Lower lobe of right lung (tissue), 2 donors: ENCODE measurements at regions not wholly inside any gene's neighbourhood (a gene's known extent, or its start where the extent isn't known, plus 50 kb on each side); places are given as distances from the start of the nearest gene placed in this dataset.
A peak's percentile ranks its signal among the peaks of the same experiment; 100 is the strongest.
"Not testable (repeated sequence)": the region's sequence is repeated elsewhere in the genome, so short reads cannot be mapped to it uniquely, and the experiment has no call there.

ENCODE experiments used
- ATAC-seq, 2 donors: fragments of 200-7000 bp; cut with Tn5 transposase; one replicate each; pipeline ENCODE4 v1.9.1; 2020 to 2022; ENCODE audit warnings: mild to moderate bottlenecking in 2 of 2, moderate library complexity in 2 of 2
- DNase-seq: peaks from one replicate; pipeline ENCODE4 v3.0.0-alpha.2; 2020
- H3K27ac ChIP-seq: fragments of 200-600 bp; one replicate; pipeline ENCODE4 v1.8.0; 2022
- H3K27me3 ChIP-seq: fragments of 200-600 bp; one replicate; pipeline ENCODE4 v1.8.0; 2022; ENCODE audit warnings: low read depth
- H3K36me3 ChIP-seq: fragments of 200-600 bp; one replicate; pipeline ENCODE4 v1.8.0; 2022; ENCODE audit warnings: mild to moderate bottlenecking
- H3K4me1 ChIP-seq: fragments of 200-600 bp; one replicate; pipeline ENCODE4 v1.8.0; 2022
- H3K4me3 ChIP-seq: fragments of 200-600 bp; one replicate; pipeline ENCODE4 v1.8.0; 2022; ENCODE audit warnings: mild to moderate bottlenecking
- H3K9me3 ChIP-seq: fragments of 200-600 bp; one replicate; pipeline ENCODE4 v1.8.0; 2022
- intact Hi-C: fragments of 100-400 bp; cut with DNase I; formaldehyde crosslinking; loops from one replicate; pipeline ENCODE4 v1.11.0; 2022
- TF ChIP-seq, protein P1 (sequence below): fragments of 200-600 bp; IDR thresholded peaks from one replicate; pipeline ENCODE4 v1.8.0; 2022; ENCODE audit warnings: antibody characterized with exemption, mild to moderate bottlenecking
- donor health status: DM: no; HTN: yes; CAD: no; lungs with severe emphysema.

DNA sequence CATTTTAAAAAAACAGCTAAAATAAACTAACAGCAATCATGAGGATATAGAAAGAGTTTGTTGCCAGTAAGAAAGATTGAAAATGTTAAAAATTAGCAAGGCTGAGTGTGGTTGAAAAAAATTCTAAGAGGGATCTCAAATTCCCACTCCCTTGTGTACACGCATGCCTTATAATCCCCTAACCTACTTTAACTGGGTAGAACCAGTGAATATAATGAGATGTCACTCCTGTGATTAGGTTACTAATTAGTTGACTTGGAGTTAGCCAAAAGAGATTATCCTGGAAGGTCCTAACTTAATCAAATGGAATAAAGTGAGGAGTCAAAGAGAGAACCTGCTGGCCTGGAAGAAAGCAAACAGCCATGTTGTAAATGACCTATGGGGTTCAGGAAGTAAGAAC, 286.0 kb upstream of the TGFBR2 start:
- Histone ChIP-seq H3K27me3 (no peaks in the 10 kb centered on the region), H3K9me3 (no peaks in the 10 kb centered on the region), H3K27ac (no peak overlapping the region), H3K4me1 (no peaks in the 10 kb centered on the region), H3K36me3 (no peaks in the 10 kb centered on the region), H3K4me3 (no peak overlapping the region)
- intact Hi-C loops: no loop called here
- DNase-seq (no peak), ATAC-seq (no peak)
- TF ChIP-seq, protein P1, sequence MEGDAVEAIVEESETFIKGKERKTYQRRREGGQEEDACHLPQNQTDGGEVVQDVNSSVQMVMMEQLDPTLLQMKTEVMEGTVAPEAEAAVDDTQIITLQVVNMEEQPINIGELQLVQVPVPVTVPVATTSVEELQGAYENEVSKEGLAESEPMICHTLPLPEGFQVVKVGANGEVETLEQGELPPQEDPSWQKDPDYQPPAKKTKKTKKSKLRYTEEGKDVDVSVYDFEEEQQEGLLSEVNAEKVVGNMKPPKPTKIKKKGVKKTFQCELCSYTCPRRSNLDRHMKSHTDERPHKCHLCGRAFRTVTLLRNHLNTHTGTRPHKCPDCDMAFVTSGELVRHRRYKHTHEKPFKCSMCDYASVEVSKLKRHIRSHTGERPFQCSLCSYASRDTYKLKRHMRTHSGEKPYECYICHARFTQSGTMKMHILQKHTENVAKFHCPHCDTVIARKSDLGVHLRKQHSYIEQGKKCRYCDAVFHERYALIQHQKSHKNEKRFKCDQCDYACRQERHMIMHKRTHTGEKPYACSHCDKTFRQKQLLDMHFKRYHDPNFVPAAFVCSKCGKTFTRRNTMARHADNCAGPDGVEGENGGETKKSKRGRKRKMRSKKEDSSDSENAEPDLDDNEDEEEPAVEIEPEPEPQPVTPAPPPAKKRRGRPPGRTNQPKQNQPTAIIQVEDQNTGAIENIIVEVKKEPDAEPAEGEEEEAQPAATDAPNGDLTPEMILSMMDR: no peak

DNA sequence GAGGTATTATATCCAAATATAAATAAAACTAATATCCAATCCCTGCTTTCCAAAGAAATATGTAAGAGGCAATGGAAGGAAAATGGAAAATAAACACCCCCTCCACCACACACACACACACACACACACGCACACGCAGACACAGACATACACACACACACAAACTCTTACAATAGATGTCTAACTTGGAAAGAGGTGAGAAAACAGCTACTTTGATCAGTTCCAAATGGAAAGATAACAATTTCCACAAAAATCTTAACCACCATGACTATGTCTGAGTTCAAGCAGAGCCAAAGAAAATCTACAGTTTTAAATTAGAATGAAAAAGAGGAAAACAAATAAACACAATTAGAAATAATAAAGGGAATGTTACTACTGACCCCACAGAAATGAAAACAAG, 285.3 kb upstream of the TGFBR2 start:
- intact Hi-C loops: no loop called here
- Histone ChIP-seq H3K36me3 (no peaks in the 10 kb centered on the region), H3K27ac (no peak overlapping the region), H3K4me3 (no peak overlapping the region), H3K9me3 (no peaks in the 10 kb centered on the region), H3K4me1 (no peaks in the 10 kb centered on the region), H3K27me3 (no peaks in the 10 kb centered on the region)
- ATAC-seq (no peak), DNase-seq (no peak)
- TF ChIP-seq, protein P1: no peak

DNA sequence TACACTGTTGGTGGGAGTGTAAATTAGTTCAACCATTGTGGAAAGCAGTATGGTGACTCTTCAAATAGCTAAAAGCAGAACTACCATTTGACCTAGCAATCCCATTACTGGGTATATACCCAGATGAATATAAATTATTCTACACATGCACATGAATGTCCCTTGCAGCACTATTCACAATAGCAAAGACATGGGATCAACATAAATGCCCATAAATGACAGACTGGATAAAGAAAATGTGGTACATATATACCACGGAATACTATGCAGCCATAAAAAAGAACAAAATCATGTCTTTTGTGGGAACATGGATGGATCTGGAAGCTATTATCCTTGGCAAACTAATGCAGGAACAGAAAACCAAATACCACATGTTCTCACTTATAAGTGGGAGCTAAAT, 282.8 kb upstream of the TGFBR2 start:
- not testable (repeated sequence) for H3K4me3 ChIP-seq, ATAC-seq

DNA sequence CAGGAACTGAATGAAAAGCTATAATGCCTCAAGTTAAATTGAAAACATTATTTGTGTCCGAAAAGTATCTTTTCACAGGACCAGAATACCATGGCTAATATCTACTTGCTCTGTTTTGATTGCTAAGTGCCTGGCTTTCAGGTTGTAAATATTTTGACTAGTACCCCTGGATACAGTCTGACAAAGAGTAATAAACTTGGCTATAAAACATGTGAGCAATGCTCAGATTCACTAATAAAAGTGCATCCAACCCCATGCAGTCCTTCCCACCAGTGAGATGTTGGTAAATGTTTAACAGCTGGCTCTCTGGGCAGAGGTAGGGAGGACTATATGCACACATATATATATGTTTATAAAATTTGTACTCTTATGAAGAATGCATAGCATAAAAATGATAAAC, 281.8 kb upstream of the TGFBR2 start:
- ATAC-seq (no peak), DNase-seq (no peak)
- Histone ChIP-seq H3K4me3 (no peak overlapping the region), H3K36me3 (no peaks in the 10 kb centered on the region), H3K27ac (no peak overlapping the region), H3K9me3 (no peaks in the 10 kb centered on the region), H3K4me1 (no peaks in the 10 kb centered on the region), H3K27me3 (no peaks in the 10 kb centered on the region)
- TF ChIP-seq, protein P1: no peak
- intact Hi-C loops: no loop called here

More for the DNA sequence above, 282.8 kb upstream of the TGFBR2 start:
- H3K9me3 ChIP-seq, H3K27me3 ChIP-seq, DNase-seq, H3K36me3 ChIP-seq, H3K27ac ChIP-seq, intact Hi-C loops, H3K4me1 ChIP-seq: not testable (repeated sequence)

DNA sequence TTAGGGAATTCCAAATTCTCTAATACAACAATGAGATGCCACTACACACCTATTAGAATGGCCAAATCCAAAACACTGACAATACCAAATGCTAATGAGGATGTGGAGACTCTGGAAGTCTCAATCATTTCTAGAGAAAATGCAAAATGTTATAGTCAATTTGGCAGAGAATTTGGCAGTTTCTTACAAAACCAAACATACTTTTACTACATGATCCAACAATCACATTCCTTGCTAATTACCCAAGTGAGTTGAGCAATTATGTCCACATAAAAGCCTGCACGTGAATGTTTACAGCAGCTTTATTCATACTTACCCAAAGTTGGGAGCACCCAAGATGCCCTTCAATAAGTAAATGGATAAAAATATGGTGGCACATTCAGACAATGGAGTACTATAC, 278.4 kb upstream of the TGFBR2 start:
- H3K4me1 ChIP-seq, H3K4me3 ChIP-seq, intact Hi-C loops, H3K27me3 ChIP-seq, H3K36me3 ChIP-seq, ATAC-seq, H3K27ac ChIP-seq, H3K9me3 ChIP-seq, DNase-seq: not testable (repeated sequence)

DNA sequence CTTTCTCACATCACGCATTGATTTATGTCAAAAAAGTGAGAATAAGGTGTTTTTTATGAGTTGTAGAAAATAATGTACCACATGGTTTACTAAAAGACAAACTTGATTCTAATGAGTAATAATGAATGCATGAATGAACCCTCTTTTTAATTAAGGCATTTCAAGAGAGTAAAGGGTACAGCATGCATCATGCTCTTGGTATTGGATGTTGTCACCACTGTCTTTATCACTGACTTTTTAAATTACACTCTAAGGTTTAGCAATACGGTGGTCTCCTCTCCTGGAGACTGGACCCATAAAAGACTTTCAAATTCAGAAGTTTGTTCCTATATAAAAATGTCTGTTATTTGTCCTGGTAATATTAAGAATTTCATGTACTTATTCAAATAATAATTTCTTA, 277.5 kb upstream of the TGFBR2 start:
- H3K9me3 ChIP-seq, H3K4me3 ChIP-seq, H3K27ac ChIP-seq, intact Hi-C loops, H3K36me3 ChIP-seq, H3K4me1 ChIP-seq, DNase-seq, H3K27me3 ChIP-seq, ATAC-seq: not testable (repeated sequence)

DNA sequence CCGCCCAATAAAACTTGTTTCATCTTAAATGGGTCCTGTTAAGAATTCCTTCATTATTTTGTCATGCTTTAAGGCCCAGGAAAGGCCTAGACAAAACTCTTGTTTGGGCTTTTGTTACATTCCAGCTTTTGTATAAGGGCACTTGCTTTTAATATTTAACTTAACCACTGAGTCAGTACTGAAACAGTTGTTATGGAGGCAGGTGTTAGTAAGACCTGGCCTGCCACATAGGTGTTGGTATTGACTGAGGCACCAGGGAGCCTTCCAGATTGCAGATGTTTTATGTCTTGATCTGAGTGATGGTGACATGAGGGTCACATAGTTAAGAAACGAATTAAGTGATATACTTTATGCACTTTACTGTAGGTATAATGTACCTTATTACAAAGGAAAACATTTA, 274.9 kb upstream of the TGFBR2 start:
- Histone ChIP-seq H3K4me1 (peaks cover 7% of the 10 kb centered on the region), H3K36me3 (no peaks in the 10 kb centered on the region), H3K27ac (no peak overlapping the region), H3K27me3 (no peaks in the 10 kb centered on the region), H3K4me3 (no peak overlapping the region), H3K9me3 (no peaks in the 10 kb centered on the region)
- TF ChIP-seq, protein P1: no peak
- intact Hi-C loops: no loop called here
- ATAC-seq: peak in 1 of 2 donors; percentile 32
- DNase-seq: no peak
